K562 (cell line): ENCODE measurements at regions not wholly inside any gene's neighbourhood (a gene's known extent, or its start where the extent isn't known, plus 50 kb on each side); places are given as distances from the start of the nearest gene placed in this dataset.

ENCODE experiments used
- ATAC-seq: fragments of 200-7000 bp; cut with Tn5 transposase; 3 replicates; pipeline ENCODE4 v1.9.1; 2020; ENCODE audit warnings: moderate library complexity
- BruUV-seq: library from RNA; stranded (reverse); fragments of 400-500 nt; replicated peaks from 2 replicates; lab custom pipeline; 2021; lab: Mats Ljungman, UMichigan
- CTCF ChIA-PET: fragments of 300-600 bp; formaldehyde crosslinking; extraction: SDS; loops from one replicate; lab custom pipeline; 2021; ENCODE audit warnings: low intra/inter-chr PET ratio; lab: Yijun Ruan, JAX
- POLR2A ChIA-PET: fragments of 300-600, 350-650 bp; sonication (Branson Sonifier 250); formaldehyde crosslinking; extraction: SDS; loops from one replicate; lab custom pipeline; 2021; ENCODE audit warnings: antibody characterized with exemption, inconsistent platforms; lab: Yijun Ruan, JAX
- DNase-seq, 4 experiments: peaks; one replicate each; pipeline versions ENCODE4 v3.0.0 to v3.0.0-alpha.2; 2011 to 2018; ENCODE audit warnings: low spot score in 3 of 4, mixed read lengths in 3 of 4; ENCODE audit errors: extremely low read depth in 1 of 4
- FAIRE-seq: peaks from 2 replicates; lab custom pipeline; 2011; peaks lifted over from hg19 to GRCh38; lab: Jason Lieb, UNC
- H2AFZ ChIP-seq: 2 replicates; pipeline ENCODE4 v1.6.0; 2011; ENCODE audit warnings: low read depth, low read length, control low read depth, inconsistent platforms
- H3K27ac ChIP-seq: fragments of 200-600 bp; 3 replicates; pipeline ENCODE4 v1.8.0; 2011; ENCODE audit warnings: low read depth, mild to moderate bottlenecking, control low read depth, inconsistent platforms, low read length, moderate library complexity, mixed read lengths; ENCODE audit errors: extremely low read depth
- H3K27me3 ChIP-seq, 2 experiments: fragments of 300-600 bp in 1 of 2; 2 replicates in 1 of 2; 3 replicates in 1 of 2; pipeline versions ENCODE4 v1.6.0 to v1.8.0; 2011; ENCODE audit warnings: inconsistent platforms in 2 of 2, low read length in 2 of 2, mild to moderate bottlenecking in 1 of 2, mixed read lengths in 1 of 2, moderate library complexity in 1 of 2; ENCODE audit not compliant: control insufficient read depth in 2 of 2, insufficient read depth in 2 of 2
- H3K36me3 ChIP-seq: fragments of 300-600 bp; 3 replicates; pipeline ENCODE4 v1.8.0; 2011; ENCODE audit warnings: mild to moderate bottlenecking, low read length, inconsistent platforms; ENCODE audit not compliant: control insufficient read depth, insufficient read depth
- H3K4me1 ChIP-seq, 2 experiments: fragments of 200-600 bp in 1 of 2; replicated peaks in 1 of 2; 2 replicates in 1 of 2; 3 replicates in 1 of 2; pipeline versions ENCODE4 v1.5.1 to v1.8.0; 2011; ENCODE audit warnings: inconsistent platforms in 2 of 2, low read length in 2 of 2, mild to moderate bottlenecking in 1 of 2, mixed read lengths in 1 of 2, moderate library complexity in 1 of 2; ENCODE audit not compliant: control insufficient read depth in 2 of 2, insufficient read depth in 2 of 2
- H3K4me2 ChIP-seq: 2 replicates; pipeline ENCODE4 v1.6.1; 2011; ENCODE audit warnings: low read length, control low read depth, inconsistent platforms, mixed read lengths; ENCODE audit not compliant: insufficient read depth
- H3K4me3 ChIP-seq: fragments of 200-600 bp; sonication (generic), shearing (Covaris generic); 2 replicates; pipeline ENCODE4 v1.5.1; 2016; ENCODE audit warnings: control low read depth, inconsistent platforms
- H3K79me2 ChIP-seq: fragments of 200-600 bp; 3 replicates; pipeline ENCODE4 v1.8.0; 2011; ENCODE audit warnings: low read length, inconsistent platforms; ENCODE audit not compliant: control insufficient read depth, insufficient read depth
- H3K9ac ChIP-seq, 2 experiments: 2 replicates each; pipeline versions ENCODE4 v1.6.0 to v1.6.1; 2011; ENCODE audit warnings: low read depth in 2 of 2, low read length in 2 of 2, control low read depth in 1 of 2, inconsistent platforms in 1 of 2, mild to moderate bottlenecking in 1 of 2, mixed read lengths in 1 of 2; ENCODE audit not compliant: insufficient read depth in 1 of 2
- H3K9me1 ChIP-seq: one replicate; pipeline ENCODE4 v1.6.0; 2011; ENCODE audit warnings: inconsistent platforms, mild to moderate bottlenecking, low read length, moderate library complexity; ENCODE audit not compliant: control insufficient read depth, insufficient read depth
- H3K9me3 ChIP-seq: replicated peaks from 2 replicates; pipeline ENCODE4 v1.5.1; 2011; ENCODE audit warnings: low read depth, low read length, inconsistent platforms; ENCODE audit not compliant: control insufficient read depth, insufficient read depth
- H4K20me1 ChIP-seq: replicated peaks from 2 replicates; pipeline ENCODE4 v1.6.1; 2011; ENCODE audit warnings: low read length, inconsistent platforms, mixed read lengths; ENCODE audit not compliant: control insufficient read depth, insufficient read depth
- E2F3 ChIP-seq: fragments of 250-450 bp; sonication (Bioruptor Pico); IDR thresholded peaks from 2 replicates; pipeline ENCODE4 v1.4.0; 2020; ENCODE audit warnings: mild to moderate bottlenecking
- ELF4 ChIP-seq: fragments of 450-650 bp; formaldehyde crosslinking; IDR thresholded peaks from 2 replicates; pipeline ENCODE4 v1.4.0; 2022; ENCODE audit warnings: missing genetic modification characterization
- HEY1 ChIP-seq: fragments of 250-450 bp; sonication (Bioruptor Pico); IDR thresholded peaks from 2 replicates; pipeline ENCODE4 v1.5.0; 2020; ENCODE audit warnings: mild to moderate bottlenecking, moderate library complexity, borderline replicate concordance
- KLF6 ChIP-seq: fragments of 250-450 bp; sonication (Bioruptor Pico); IDR thresholded peaks from 2 replicates; pipeline ENCODE4 v1.4.0; 2020; ENCODE audit warnings: mild to moderate bottlenecking, moderate library complexity, borderline replicate concordance
- MAFG ChIP-seq: fragments of 450-650 bp; conservative IDR thresholded peaks from 2 replicates; pipeline ENCODE4 v1.6.1; 2016; ENCODE audit warnings: missing genetic modification characterization, missing compliant biosample characterization
- MTA2 ChIP-seq: fragments of 450-650 bp; IDR thresholded peaks from 2 replicates; pipeline ENCODE4 v1.6.1; 2016; ENCODE audit warnings: low read depth
- NONO ChIP-seq, 2 experiments: fragments of 200-400 bp in 1 of 2; fragments of 450-650 bp in 1 of 2; formaldehyde crosslinking in 1 of 2; IDR thresholded peaks; 2 replicates each; pipeline ENCODE4 v1.6.1; 2017; ENCODE audit warnings: low read depth in 2 of 2, mild to moderate bottlenecking in 2 of 2, moderate library complexity in 2 of 2, low read length in 1 of 2
- NR2F6 ChIP-seq: fragments of 450-650 bp; formaldehyde crosslinking; IDR thresholded peaks from 2 replicates; pipeline ENCODE4 v1.4.0; 2020; ENCODE audit warnings: mild to moderate bottlenecking
- POLR2A ChIP-seq: fragments of 450-650 bp; conservative IDR thresholded peaks from 2 replicates; pipeline ENCODE4 v1.6.1; 2016
- RUNX1 ChIP-seq: sonication (generic); IDR thresholded peaks from 2 replicates; pipeline ENCODE4 v1.6.1; 2016; ENCODE audit warnings: antibody characterized with exemption, low read depth
- SIN3B ChIP-seq: fragments of 450-650 bp; IDR thresholded peaks from 2 replicates; pipeline ENCODE4 v1.6.1; 2017; ENCODE audit warnings: low read depth, mild to moderate bottlenecking, moderate library complexity
- SPI1 ChIP-seq: IDR thresholded peaks from 2 replicates; pipeline ENCODE4 v1.6.1; 2011; ENCODE audit warnings: low read depth, low read length, control low read depth, borderline replicate concordance
- TARDBP ChIP-seq: fragments of 450-650 bp; IDR thresholded peaks from 2 replicates; pipeline ENCODE4 v1.6.1; 2016
- ZBTB33 ChIP-seq: sonication (generic); formaldehyde crosslinking; IDR thresholded peaks from 2 replicates; pipeline ENCODE4 v1.8.1; 2023; ENCODE audit warnings: mild to moderate bottlenecking, missing genetic modification reagents
- ZC3H11A ChIP-seq: IDR thresholded peaks from 2 replicates; pipeline ENCODE4 v1.6.1; 2012; ENCODE audit warnings: low read depth, low read length, improper control_type of control experiment
- ZNF253 ChIP-seq: fragments of 250-450 bp; sonication (Bioruptor Pico); conservative IDR thresholded peaks from 2 replicates; pipeline ENCODE4 v1.6.1; 2021; ENCODE audit warnings: mild to moderate bottlenecking
- ZNF384 ChIP-seq: IDR thresholded peaks from 2 replicates; pipeline ENCODE4 v1.6.1; 2012; ENCODE audit warnings: low read depth, low read length, improper control_type of control experiment
- WGBS: fragments of 100-300 bp; shearing (Covaris generic); methylation state at CpG from one replicate; pipeline ENCODE4 v1.1.6; 2016; ENCODE audit warnings: low coverage, mixed read lengths; ENCODE audit not compliant: insufficient coverage; ENCODE audit errors: missing lambda C conversion rate; 5-methylcytosine and 5-hydroxymethylcytosine counted together
- in situ Hi-C: fragments of 300-500 bp; cut with MboI; formaldehyde crosslinking; loops from 4 replicates; pipeline ENCODE4 v1.15.0; 2018; ENCODE audit warnings: inconsistent platforms, mixed read lengths
- intact Hi-C: fragments of 100-400 bp; cut with micrococcal nuclease; formaldehyde crosslinking; loops from 2 replicates; pipeline ENCODE4 v1.14.2; 2022
- TF ChIP-seq, protein P1 (sequence below): fragments of 450-650 bp; IDR thresholded peaks from 2 replicates; pipeline ENCODE4 v1.6.1; 2016; ENCODE audit warnings: borderline replicate concordance
- TF ChIP-seq, protein P2 (sequence below): fragments of 250-450 bp; sonication (Bioruptor Pico); IDR thresholded peaks from 2 replicates; pipeline ENCODE4 v1.9.0; 2021; ENCODE audit warnings: mild to moderate bottlenecking, inconsistent platforms

GRCh38 chr7:19369182-19369581 is 224.0 kb upstream of the FERD3L start (continued):
- TF ChIP-seq SPI1 = no peak
- TF ChIP-seq NR2F6 (CRISPR knock-in tag) = no peak
- TF ChIP-seq ZNF253 = no peak
- no peak for TF ChIP-seq ZNF384
- TF ChIP-seq ZC3H11A = no peak
- no peak for TF ChIP-seq RUNX1
- no peak for TF ChIP-seq SIN3B

GRCh38 chr7:19368491-19368925 is 223.3 kb upstream of the FERD3L start:
- Histone ChIP-seq H3K9me3 (peaks cover 2% of the 10 kb centered on the region; the same call in 1 of the 2 replicates), H3K9me1 (no peaks in the 10 kb centered on the region), H2AFZ (no peak overlapping the region), H3K79me2 (no peaks in the 10 kb centered on the region), H3K4me1 (no peaks in the 10 kb centered on the region), H3K36me3 (no peaks in the 10 kb centered on the region), H4K20me1 (no peaks in the 10 kb centered on the region), H3K27ac (no peak overlapping the region), H3K4me2 (no peak overlapping the region), H3K27me3 (no peaks in the 10 kb centered on the region), H3K9ac (no peak overlapping the region), H3K4me3 (no peak overlapping the region)
- ATAC-seq (no peak), FAIRE-seq (no peak), DNase-seq (no peak)
- CTCF ChIA-PET = no interaction called here
- WGBS = 0% methylated on average over 7 of the region's 7 CpGs
- intact Hi-C loops (no loop called here), in situ Hi-C loops (no loop called here)
- BruUV-seq = no TSS peak
- POLR2A ChIA-PET = no interaction called here
- no peak for TF ChIP-seq ELF4
- TF ChIP-seq TARDBP = no peak
- no peak for TF ChIP-seq KLF6 (CRISPR knock-in tag)
- no peak for TF ChIP-seq NONO (IDR thresholded peaks at IDR 0.05; ENCODE audit: low read depth in 2 of 2, low read length in 1 of 2)
- TF ChIP-seq ZBTB33 (CRISPR knock-in tag) = no peak
- TF ChIP-seq, protein P1, sequence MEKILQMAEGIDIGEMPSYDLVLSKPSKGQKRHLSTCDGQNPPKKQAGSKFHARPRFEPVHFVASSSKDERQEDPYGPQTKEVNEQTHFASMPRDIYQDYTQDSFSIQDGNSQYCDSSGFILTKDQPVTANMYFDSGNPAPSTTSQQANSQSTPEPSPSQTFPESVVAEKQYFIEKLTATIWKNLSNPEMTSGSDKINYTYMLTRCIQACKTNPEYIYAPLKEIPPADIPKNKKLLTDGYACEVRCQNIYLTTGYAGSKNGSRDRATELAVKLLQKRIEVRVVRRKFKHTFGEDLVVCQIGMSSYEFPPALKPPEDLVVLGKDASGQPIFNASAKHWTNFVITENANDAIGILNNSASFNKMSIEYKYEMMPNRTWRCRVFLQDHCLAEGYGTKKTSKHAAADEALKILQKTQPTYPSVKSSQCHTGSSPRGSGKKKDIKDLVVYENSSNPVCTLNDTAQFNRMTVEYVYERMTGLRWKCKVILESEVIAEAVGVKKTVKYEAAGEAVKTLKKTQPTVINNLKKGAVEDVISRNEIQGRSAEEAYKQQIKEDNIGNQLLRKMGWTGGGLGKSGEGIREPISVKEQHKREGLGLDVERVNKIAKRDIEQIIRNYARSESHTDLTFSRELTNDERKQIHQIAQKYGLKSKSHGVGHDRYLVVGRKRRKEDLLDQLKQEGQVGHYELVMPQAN = no peak
- TF ChIP-seq MTA2 = no peak
- TF ChIP-seq E2F3 (CRISPR knock-in tag) = no peak
- no peak for TF ChIP-seq POLR2A
- TF ChIP-seq MAFG (tag) = no peak
- no peak for TF ChIP-seq HEY1 (CRISPR knock-in tag)
- TF ChIP-seq, protein P2, sequence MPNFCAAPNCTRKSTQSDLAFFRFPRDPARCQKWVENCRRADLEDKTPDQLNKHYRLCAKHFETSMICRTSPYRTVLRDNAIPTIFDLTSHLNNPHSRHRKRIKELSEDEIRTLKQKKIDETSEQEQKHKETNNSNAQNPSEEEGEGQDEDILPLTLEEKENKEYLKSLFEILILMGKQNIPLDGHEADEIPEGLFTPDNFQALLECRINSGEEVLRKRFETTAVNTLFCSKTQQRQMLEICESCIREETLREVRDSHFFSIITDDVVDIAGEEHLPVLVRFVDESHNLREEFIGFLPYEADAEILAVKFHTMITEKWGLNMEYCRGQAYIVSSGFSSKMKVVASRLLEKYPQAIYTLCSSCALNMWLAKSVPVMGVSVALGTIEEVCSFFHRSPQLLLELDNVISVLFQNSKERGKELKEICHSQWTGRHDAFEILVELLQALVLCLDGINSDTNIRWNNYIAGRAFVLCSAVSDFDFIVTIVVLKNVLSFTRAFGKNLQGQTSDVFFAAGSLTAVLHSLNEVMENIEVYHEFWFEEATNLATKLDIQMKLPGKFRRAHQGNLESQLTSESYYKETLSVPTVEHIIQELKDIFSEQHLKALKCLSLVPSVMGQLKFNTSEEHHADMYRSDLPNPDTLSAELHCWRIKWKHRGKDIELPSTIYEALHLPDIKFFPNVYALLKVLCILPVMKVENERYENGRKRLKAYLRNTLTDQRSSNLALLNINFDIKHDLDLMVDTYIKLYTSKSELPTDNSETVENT (CRISPR knock-in tag) = no peak
